SK-N-SH (cell line): ENCODE measurements at regions not wholly inside any gene's neighbourhood (a gene's known extent, or its start where the extent isn't known, plus 50 kb on each side); places are given as distances from the start of the nearest gene placed in this dataset.

Experiments used
- CTCF ChIA-PET: fragments of 300-600, 350-600 bp; formaldehyde crosslinking; extraction: SDS; loops from one replicate; lab custom pipeline; 2021; lab: Yijun Ruan, JAX
- POLR2A ChIA-PET: fragments of 350-600 bp; sonication (Branson Sonifier 250); formaldehyde crosslinking; extraction: SDS; loops from one replicate; lab custom pipeline; 2020; ENCODE audit warnings: antibody characterized with exemption, inconsistent platforms; lab: Yijun Ruan, JAX
- DNase-seq: peaks from one replicate; pipeline ENCODE4 v3.0.0; 2012
- H2AFZ ChIP-seq: fragments of 200-600 bp; sonication (generic); 2 replicates; pipeline ENCODE4 v1.8.1; 2016; ENCODE audit warnings: antibody characterized with exemption, mild to moderate bottlenecking, low read depth
- H3F3A ChIP-seq: fragments of 200-600 bp; sonication (generic); replicated peaks from 2 replicates; pipeline ENCODE3; 2016; ENCODE audit warnings: antibody characterized with exemption, mild to moderate bottlenecking; ENCODE audit not compliant: insufficient read depth
- H3K27ac ChIP-seq, 2 experiments: fragments of 200-500 bp in 1 of 2; fragments of 200-600 bp in 1 of 2; sonication (Bioruptor generic) in 1 of 2; sonication (generic), shearing (Covaris generic) in 1 of 2; 2 replicates each; pipeline versions ENCODE4 v1.5.1 to v1.6.1; 2014 to 2016; ENCODE audit warnings: low read depth in 2 of 2, inconsistent platforms in 1 of 2, low read length in 1 of 2, mild to moderate bottlenecking in 1 of 2, mixed read lengths in 1 of 2
- H3K27me3 ChIP-seq: fragments of 200-600 bp; sonication (generic), shearing (Covaris generic); 2 replicates; pipeline ENCODE4 v1.6.1; 2016; ENCODE audit warnings: mixed run types; ENCODE audit not compliant: insufficient read depth
- H3K36me3 ChIP-seq, 2 experiments: fragments of 200-500 bp in 1 of 2; fragments of 200-600 bp in 1 of 2; sonication (Bioruptor generic) in 1 of 2; sonication (generic) in 1 of 2; replicated peaks in 1 of 2; 2 replicates each; pipeline versions ENCODE3 to v1.5.1; 2014 to 2016; ENCODE audit warnings: low read length in 1 of 2, mild to moderate bottlenecking in 1 of 2; ENCODE audit not compliant: insufficient read depth in 2 of 2, control insufficient read depth in 1 of 2
- H3K4me1 ChIP-seq, 2 experiments: fragments of 200-500 bp in 1 of 2; fragments of 200-600 bp in 1 of 2; sonication (Bioruptor generic) in 1 of 2; sonication (generic), shearing (Covaris generic) in 1 of 2; 2 replicates each; pipeline versions ENCODE4 v1.5.1 to v1.6.1; 2014 to 2016; ENCODE audit warnings: low read depth in 1 of 2, low read length in 1 of 2, mixed run types in 1 of 2; ENCODE audit not compliant: insufficient read depth in 2 of 2, control insufficient read depth in 1 of 2
- H3K4me2 ChIP-seq: fragments of 200-600 bp; sonication (generic), shearing (Covaris generic); 2 replicates; pipeline ENCODE4 v1.6.1; 2017; ENCODE audit warnings: mixed run types
- H3K4me3 ChIP-seq, 2 experiments: fragments of 200-500 bp in 1 of 2; fragments of 200-600 bp in 1 of 2; sonication (Bioruptor generic) in 1 of 2; sonication (generic), shearing (Covaris generic) in 1 of 2; 2 replicates each; pipeline versions ENCODE4 v1.5.1 to v1.8.1; 2014 to 2016; ENCODE audit warnings: low read depth in 2 of 2, inconsistent platforms in 1 of 2, low read length in 1 of 2, mild to moderate bottlenecking in 1 of 2, mixed read lengths in 1 of 2, moderate library complexity in 1 of 2
- H3K79me2 ChIP-seq: fragments of 200-600 bp; sonication (generic); 2 replicates; pipeline ENCODE4 v1.8.1; 2017; ENCODE audit warnings: mild to moderate bottlenecking; ENCODE audit not compliant: insufficient read depth
- H3K9ac ChIP-seq: fragments of 200-600 bp; sonication (generic); 2 replicates; pipeline ENCODE4 v1.6.1; 2017; ENCODE audit warnings: mixed run types
- H3K9me2 ChIP-seq: fragments of 200-600 bp; sonication (generic); 2 replicates; pipeline ENCODE4 v1.6.1; 2017; ENCODE audit warnings: mixed run types
- H3K9me3 ChIP-seq: fragments of 200-600 bp; sonication (generic); 2 replicates; pipeline ENCODE4 v1.6.1; 2017; ENCODE audit warnings: mixed run types, mild to moderate bottlenecking, moderate library complexity
- H4K20me1 ChIP-seq: fragments of 200-600 bp; sonication (generic); 2 replicates; pipeline ENCODE4 v1.6.1; 2017; ENCODE audit warnings: mild to moderate bottlenecking, mixed run types; ENCODE audit not compliant: insufficient read depth
- EZH2phosphoT487 ChIP-seq: fragments of 200-600 bp; sonication (generic); IDR thresholded peaks from 2 replicates; pipeline ENCODE4 v1.6.1; 2017; ENCODE audit warnings: low read depth, mixed run types, mild to moderate bottlenecking, antibody characterized with exemption, moderate library complexity, borderline replicate concordance
- FOSL2 ChIP-seq: IDR thresholded peaks from 2 replicates; pipeline ENCODE4 v1.4.0; 2012; ENCODE audit warnings: low read depth, mild to moderate bottlenecking, moderate library complexity, borderline replicate concordance
- FOXM1 ChIP-seq: IDR thresholded peaks from 2 replicates; pipeline ENCODE4 v1.4.0; 2012; ENCODE audit warnings: low read depth, mild to moderate bottlenecking
- IRF3 ChIP-seq: fragments of 150-350 bp; IDR thresholded peaks from 2 replicates; pipeline ENCODE4 v1.6.1; 2016; ENCODE audit warnings: mild to moderate bottlenecking, low read depth, low read length
- JUND ChIP-seq: IDR thresholded peaks from 2 replicates; pipeline ENCODE4 v1.4.0; 2012
- MEF2A ChIP-seq: IDR thresholded peaks from 2 replicates; pipeline ENCODE4 v1.4.0; 2012; ENCODE audit warnings: low read depth, borderline replicate concordance
- PBX3 ChIP-seq: IDR thresholded peaks from 2 replicates; pipeline ENCODE4; 2012
- POLR2AphosphoS5 ChIP-seq: IDR thresholded peaks from 2 replicates; pipeline ENCODE4 v1.6.1; 2012; ENCODE audit warnings: low read depth, low read length
- RAD21 ChIP-seq: IDR thresholded peaks from 2 replicates; pipeline ENCODE4 v1.6.1; 2012; ENCODE audit warnings: mild to moderate bottlenecking, low read length
- RCOR1 ChIP-seq: fragments of 150-350 bp; IDR thresholded peaks from 2 replicates; pipeline ENCODE4 v1.6.1; 2017; ENCODE audit warnings: antibody characterized with exemption, low read length
- REST ChIP-seq: IDR thresholded peaks from 2 replicates; pipeline ENCODE4 v1.6.1; 2012; ENCODE audit warnings: mild to moderate bottlenecking, low read depth, low read length, moderate library complexity
- RXRA ChIP-seq: IDR thresholded peaks from 2 replicates; pipeline ENCODE4 v1.4.0; 2012; ENCODE audit warnings: low read depth, mild to moderate bottlenecking, borderline replicate concordance
- SIN3A ChIP-seq: IDR thresholded peaks from 2 replicates; pipeline ENCODE4 v1.6.1; 2012; ENCODE audit warnings: low read depth, mild to moderate bottlenecking, low read length, moderate library complexity, borderline replicate concordance
- TAF1 ChIP-seq: IDR thresholded peaks from 2 replicates; pipeline ENCODE4 v1.6.1; 2012; ENCODE audit warnings: low read depth, mild to moderate bottlenecking, low read length, moderate library complexity, borderline replicate concordance
- TEAD4 ChIP-seq: IDR thresholded peaks from 2 replicates; pipeline ENCODE4 v1.4.0; 2012; ENCODE audit warnings: mild to moderate bottlenecking, borderline replicate concordance; ENCODE audit not compliant: insufficient read depth
- USF2 ChIP-seq: fragments of 150-350 bp; IDR thresholded peaks from 2 replicates; pipeline ENCODE4 v1.6.1; 2017; ENCODE audit warnings: antibody characterized with exemption, low read length, low read depth, borderline replicate concordance
- YY1 ChIP-seq: IDR thresholded peaks from 2 replicates; pipeline ENCODE4 v1.4.0; 2012; ENCODE audit warnings: low read depth, mild to moderate bottlenecking
- WGBS: methylation state at CpG from one replicate; pipeline ENCODE4 v1.1.6; 2017; ENCODE audit warnings: low lambda C conversion rate; 5-methylcytosine and 5-hydroxymethylcytosine counted together
- TF ChIP-seq, protein P1 (sequence below): IDR thresholded peaks from 2 replicates; pipeline ENCODE4 v1.4.0; 2012; ENCODE audit warnings: low read depth, borderline replicate concordance
- TF ChIP-seq, protein P2 (sequence below): IDR thresholded peaks from 2 replicates; pipeline ENCODE4 v1.4.0; 2012; ENCODE audit warnings: low read depth, borderline replicate concordance
- TF ChIP-seq, protein P3 (sequence below): IDR thresholded peaks from 2 replicates; pipeline ENCODE4 v1.4.0; 2012; ENCODE audit warnings: low read depth

- H3K9ac ChIP-seq, result no peak overlapping the region
- H3K9me3 ChIP-seq, result no peaks in the 10 kb centered on the region
- H3K79me2 ChIP-seq, result no peaks in the 10 kb centered on the region
- no peak overlapping the region for H3K27ac ChIP-seq
- no peak overlapping the region for H3K4me3 ChIP-seq
- no peaks in the 10 kb centered on the region for H3F3A ChIP-seq
- ChIA-PET CTCF (interaction anchor here (1.7 kb wide), 1 partner anchor 114 kb away, joined by 4 read pairs; no protein-coding TSS in a partner anchor), POLR2A (no interaction called here)
- H2AFZ ChIP-seq, result no peak overlapping the region
- no peaks in the 10 kb centered on the region for H3K36me3 ChIP-seq
- no peak for DNase-seq
- H3K9me2 ChIP-seq, result no peaks in the 10 kb centered on the region
- no peaks in the 10 kb centered on the region for H3K27me3 ChIP-seq
- H3K4me2 ChIP-seq, result no peak overlapping the region
- TF ChIP-seq RCOR1 (no peak), EZH2phosphoT487 (no peak), YY1 (no peak), MEF2A (no peak), IRF3 (no peak), REST (no peak), USF2 (no peak), RAD21 (no peak), FOSL2 (no peak), PBX3 (no peak), POLR2AphosphoS5 (no peak), RXRA (no peak), FOXM1 (no peak), TAF1 (no peak), TEAD4 (no peak), SIN3A (no peak), JUND (no peak)
- TF ChIP-seq, protein P1, sequence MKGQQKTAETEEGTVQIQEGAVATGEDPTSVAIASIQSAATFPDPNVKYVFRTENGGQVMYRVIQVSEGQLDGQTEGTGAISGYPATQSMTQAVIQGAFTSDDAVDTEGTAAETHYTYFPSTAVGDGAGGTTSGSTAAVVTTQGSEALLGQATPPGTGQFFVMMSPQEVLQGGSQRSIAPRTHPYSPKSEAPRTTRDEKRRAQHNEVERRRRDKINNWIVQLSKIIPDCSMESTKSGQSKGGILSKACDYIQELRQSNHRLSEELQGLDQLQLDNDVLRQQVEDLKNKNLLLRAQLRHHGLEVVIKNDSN, result no peak
- TF ChIP-seq, protein P2, sequence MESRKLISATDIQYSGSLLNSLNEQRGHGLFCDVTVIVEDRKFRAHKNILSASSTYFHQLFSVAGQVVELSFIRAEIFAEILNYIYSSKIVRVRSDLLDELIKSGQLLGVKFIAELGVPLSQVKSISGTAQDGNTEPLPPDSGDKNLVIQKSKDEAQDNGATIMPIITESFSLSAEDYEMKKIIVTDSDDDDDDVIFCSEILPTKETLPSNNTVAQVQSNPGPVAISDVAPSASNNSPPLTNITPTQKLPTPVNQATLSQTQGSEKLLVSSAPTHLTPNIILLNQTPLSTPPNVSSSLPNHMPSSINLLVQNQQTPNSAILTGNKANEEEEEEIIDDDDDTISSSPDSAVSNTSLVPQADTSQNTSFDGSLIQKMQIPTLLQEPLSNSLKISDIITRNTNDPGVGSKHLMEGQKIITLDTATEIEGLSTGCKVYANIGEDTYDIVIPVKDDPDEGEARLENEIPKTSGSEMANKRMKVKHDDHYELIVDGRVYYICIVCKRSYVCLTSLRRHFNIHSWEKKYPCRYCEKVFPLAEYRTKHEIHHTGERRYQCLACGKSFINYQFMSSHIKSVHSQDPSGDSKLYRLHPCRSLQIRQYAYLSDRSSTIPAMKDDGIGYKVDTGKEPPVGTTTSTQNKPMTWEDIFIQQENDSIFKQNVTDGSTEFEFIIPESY, result no peak
- TF ChIP-seq, protein P3, sequence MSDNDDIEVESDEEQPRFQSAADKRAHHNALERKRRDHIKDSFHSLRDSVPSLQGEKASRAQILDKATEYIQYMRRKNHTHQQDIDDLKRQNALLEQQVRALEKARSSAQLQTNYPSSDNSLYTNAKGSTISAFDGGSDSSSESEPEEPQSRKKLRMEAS, result no peak
- TF ChIP-seq, all 33 proteins: peak for 0
- WGBS, result 45% methylated on average over 4 of the region's 4 CpGs
- H4K20me1 ChIP-seq, result no peaks in the 10 kb centered on the region
- peaks cover 0 to 15% of the 10 kb centered on the region in 2 experiments; a peak in 1 of 4 replicates for H3K4me1 ChIP-seq
Observed at GRCh38 chr11:134981835-134982234, 569.8 kb upstream of the B3GAT1 start.
